Natural killer cell (primary cell): ENCODE measurements at regions not wholly inside any gene's neighbourhood (a gene's known extent, or its start where the extent isn't known, plus 50 kb on each side); places are given as distances from the start of the nearest gene placed in this dataset.

Experiments used
- ATAC-seq, 3 donors: fragments of 150-1000 bp in 2 of 3; fragments of 200-7000 bp in 1 of 3; cut with Tn5 transposase; 1 replicate in 1 of 3; 2 replicates in 2 of 3; pipeline ENCODE4 v1.10.0; 2021; ENCODE audit warnings: mild to moderate bottlenecking in 2 of 3, moderate library complexity in 2 of 3
- DNase-seq, 2 donors: peaks; one replicate each; pipeline versions ENCODE4 v3.0.0 to v3.0.0-alpha.2; 2013 to 2021; ENCODE audit warnings: mixed read lengths in 1 of 2
- H3K27ac ChIP-seq: one replicate; pipeline ENCODE4 v1.5.1; 2013; ENCODE audit warnings: mild to moderate bottlenecking, low read length
- H3K27me3 ChIP-seq: one replicate; pipeline ENCODE4 v1.6.1; 2013; ENCODE audit warnings: low read length; ENCODE audit not compliant: control insufficient read depth, insufficient read depth
- H3K36me3 ChIP-seq: one replicate; pipeline ENCODE4 v1.6.1; 2013; ENCODE audit warnings: low read length; ENCODE audit not compliant: control insufficient read depth, insufficient read depth
- H3K4me1 ChIP-seq: one replicate; pipeline ENCODE4 v1.6.1; 2013; ENCODE audit warnings: low read length; ENCODE audit not compliant: control insufficient read depth, insufficient read depth
- H3K4me3 ChIP-seq: one replicate; pipeline ENCODE4 v1.5.1; 2013; ENCODE audit warnings: low read length
- H3K9me3 ChIP-seq: one replicate; pipeline ENCODE4 v1.6.1; 2013; ENCODE audit warnings: low read length; ENCODE audit not compliant: control insufficient read depth, insufficient read depth
- H3K27ac Mint-ChIP-seq, 2 donors: one replicate each; pipeline ENCODE4 v1.8.0; 2022; ENCODE audit warnings: mild to moderate bottlenecking in 2 of 2, mixed read lengths in 2 of 2, moderate library complexity in 1 of 2
- H3K27me3 Mint-ChIP-seq, 2 donors: one replicate each; pipeline ENCODE4 v1.8.0; 2022; ENCODE audit warnings: low read depth in 2 of 2, mixed read lengths in 2 of 2
- H3K36me3 Mint-ChIP-seq: one replicate; pipeline ENCODE4 v1.8.0; 2022; ENCODE audit warnings: mixed read lengths
- H3K4me1 Mint-ChIP-seq, 2 donors: one replicate each; pipeline ENCODE4 v1.8.0; 2022; ENCODE audit warnings: mixed read lengths in 2 of 2
- H3K4me3 Mint-ChIP-seq: one replicate; pipeline ENCODE4 v1.8.0; 2022; ENCODE audit warnings: mild to moderate bottlenecking, moderate library complexity, mixed read lengths
- H3K9me3 Mint-ChIP-seq, 2 donors: one replicate each; pipeline ENCODE4 v1.8.0; 2022; ENCODE audit warnings: mixed read lengths in 2 of 2
- CTCF ChIP-seq: fragments of 200-600 bp; IDR thresholded peaks from one replicate; pipeline ENCODE4 v1.8.0; 2022; ENCODE audit warnings: antibody characterized with exemption
- WGBS: methylation state at CpG from one replicate; pipeline ENCODE4 v1.1.7; 2013; ENCODE audit warnings: missing lambda C conversion rate; ENCODE audit not compliant: insufficient coverage; 5-methylcytosine and 5-hydroxymethylcytosine counted together
- intact Hi-C: fragments of 100-400 bp; cut with micrococcal nuclease; formaldehyde crosslinking; loops from one replicate; pipeline ENCODE4 v1.14.2; 2022

DNA sequence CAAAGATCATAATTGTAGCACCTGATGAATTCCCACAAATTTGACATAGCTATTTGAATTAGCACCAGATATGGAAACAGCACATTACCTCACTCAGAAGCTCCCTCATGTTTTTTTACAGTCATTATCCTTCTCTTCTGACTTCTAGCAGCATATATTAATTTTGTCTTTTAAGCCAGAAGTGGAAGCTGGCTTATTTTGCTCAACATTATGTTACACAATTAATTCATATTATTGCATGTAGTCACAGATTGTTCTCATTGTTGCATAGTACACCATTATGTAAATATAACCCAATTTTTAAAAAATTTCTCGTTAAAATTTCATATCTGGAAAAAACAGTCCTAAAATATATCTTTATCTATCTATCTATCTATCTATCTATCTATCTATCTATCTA is 762.3 kb downstream of the TUSC7 start:
- Histone ChIP-seq H3K4me1 (no peaks in the 10 kb centered on the region), H3K4me3 (no peak overlapping the region), H3K27me3 (no peaks in the 10 kb centered on the region), H3K27ac (no peak overlapping the region), H3K9me3 (no peaks in the 10 kb centered on the region), H3K36me3 (no peaks in the 10 kb centered on the region)
- Mint-ChIP-seq H3K27ac (no peak overlapping the region), H3K27me3 (no peaks in the 10 kb centered on the region), H3K4me1 (no peaks in the 10 kb centered on the region), H3K36me3 (no peaks in the 10 kb centered on the region), H3K4me3 (no peak overlapping the region), H3K9me3 (peaks cover 5 to 10% of the 10 kb centered on the region in 2 donors)
- intact Hi-C loops = no loop called here
- no peak for ATAC-seq
- TF ChIP-seq CTCF = no peak
- DNase-seq = no peak
- no CpG with 5 or more reads among the region's 1 CpG for WGBS

GRCh38 chr3:117473981-117474538 is 764.5 kb downstream of the TUSC7 start:
- WGBS = 75% methylated on average over 7 of the region's 8 CpGs
- ATAC-seq (no peak), DNase-seq (no peak)
- Mint-ChIP-seq H3K4me1 (no peaks in the 10 kb centered on the region), H3K27ac (no peak overlapping the region), H3K27me3 (no peaks in the 10 kb centered on the region), H3K36me3 (no peaks in the 10 kb centered on the region), H3K9me3 (peaks cover 5 to 7% of the 10 kb centered on the region in 2 donors), H3K4me3 (no peak overlapping the region)
- Histone ChIP-seq H3K9me3 (no peaks in the 10 kb centered on the region), H3K36me3 (no peaks in the 10 kb centered on the region), H3K27ac (no peak overlapping the region), H3K27me3 (no peaks in the 10 kb centered on the region), H3K4me1 (no peaks in the 10 kb centered on the region), H3K4me3 (no peak overlapping the region)
- intact Hi-C loops = no loop called here
- no peak for TF ChIP-seq CTCF

- Mint-ChIP-seq H3K9me3 (peaks cover 9% of the 10 kb centered on the region in 2 donors), H3K4me1 (no peaks in the 10 kb centered on the region), H3K4me3 (no peak overlapping the region), H3K27ac (no peak overlapping the region), H3K27me3 (no peaks in the 10 kb centered on the region), H3K36me3 (no peaks in the 10 kb centered on the region)
- no peak for ATAC-seq
- no peaks in the 10 kb centered on the region for H3K4me1 ChIP-seq
- no peak for TF ChIP-seq CTCF
- H3K9me3 ChIP-seq = no peaks in the 10 kb centered on the region
- H3K4me3 ChIP-seq = no peak overlapping the region
- DNase-seq = no peak
- WGBS = 75% methylated on average over 2 of the region's 2 CpGs
- no peak overlapping the region for H3K27ac ChIP-seq
- H3K27me3 ChIP-seq = no peaks in the 10 kb centered on the region
- no peaks in the 10 kb centered on the region for H3K36me3 ChIP-seq
- intact Hi-C loops = no loop called here
These were observed 767.0 kb downstream of the TUSC7 start for GRCh38 chr3:117476572-117476971.

DNA sequence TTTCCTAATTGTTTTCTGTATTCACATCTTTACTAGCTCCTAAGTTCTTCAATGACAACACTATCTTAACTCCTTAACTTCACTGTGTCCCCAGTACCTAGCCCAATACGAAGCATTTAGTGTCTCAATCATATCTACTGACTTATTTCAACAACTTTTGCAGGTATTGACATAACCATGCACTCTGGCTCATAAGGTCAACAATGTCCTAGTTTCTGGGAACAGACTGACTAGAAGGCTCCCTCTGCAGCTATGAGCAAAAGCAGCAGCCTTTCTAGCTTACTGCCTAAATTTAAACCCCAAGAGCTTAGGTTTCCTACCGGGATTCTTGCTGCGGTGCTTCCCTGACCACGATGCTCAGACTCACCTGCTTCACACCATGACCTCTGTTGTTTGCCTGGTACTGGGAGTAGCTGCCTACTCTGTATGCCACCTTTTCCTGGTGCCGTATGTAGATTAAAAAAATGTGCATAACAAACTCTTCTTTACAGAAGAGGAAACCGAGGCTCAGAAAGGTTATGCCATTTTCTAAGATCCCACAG is 767.7 kb downstream of the TUSC7 start:
- Histone ChIP-seq H3K4me1 (no peaks in the 10 kb centered on the region), H3K27ac (no peak overlapping the region), H3K4me3 (no peak overlapping the region), H3K27me3 (no peaks in the 10 kb centered on the region), H3K36me3 (no peaks in the 10 kb centered on the region), H3K9me3 (no peaks in the 10 kb centered on the region)
- intact Hi-C loops = no loop called here
- no peak overlapping the region for H3K4me3 Mint-ChIP-seq
- no peak for TF ChIP-seq CTCF
- 72% methylated on average over 6 of the region's 6 CpGs for WGBS
- H3K9me3 Mint-ChIP-seq = peaks cover 9% of the 10 kb centered on the region in 2 donors
- no peak for ATAC-seq
- no peak overlapping the region for H3K27ac Mint-ChIP-seq
- DNase-seq = no peak
- no peaks in the 10 kb centered on the region for H3K27me3 Mint-ChIP-seq
- no peaks in the 10 kb centered on the region for H3K36me3 Mint-ChIP-seq
- no peaks in the 10 kb centered on the region for H3K4me1 Mint-ChIP-seq
